Stimulated activated CD8-positive, alpha-beta memory T cell treated with anti-CD3 and anti-CD28 coated beads, Interleukin-4, amount 100 ng/mL, for 48 hours (primary cell): ENCODE measurements at regions not wholly inside any gene's neighbourhood (a gene's known extent, or its start where the extent isn't known, plus 50 kb on each side); places are given as distances from the start of the nearest gene placed in this dataset.
A peak's percentile ranks its signal among the peaks of the same experiment; 100 is the strongest.
"Not testable (repeated sequence)": the region's sequence is repeated elsewhere in the genome, so short reads cannot be mapped to it uniquely, and the experiment has no call there.

Experiments
- DNase-seq: peaks from one replicate; pipeline ENCODE4 v3.0.0-alpha.2; 2020

GRCh38 chr2:59282374-59283057 is 1041.4 kb upstream of the FANCL start:
- DNase-seq, result no peak

GRCh38 chr2:59277671-59278070 is 1036.5 kb upstream of the FANCL start:
- no peak for DNase-seq

- no peak for DNase-seq
Observed at GRCh38 chr2:59276917-59277316, 1035.8 kb upstream of the FANCL start.

- DNase-seq, result peak; percentile 33
Observed at GRCh38 chr2:59276033-59276432, 1034.9 kb upstream of the FANCL start.

- no peak for DNase-seq
Observed at GRCh38 chr2:59266453-59266852, 1025.3 kb upstream of the FANCL start.

GRCh38 chr2:59259913-59260312 is 1018.8 kb upstream of the FANCL start:
- no peak for DNase-seq

GRCh38 chr2:59256290-59256689 is 1015.2 kb upstream of the FANCL start:
- DNase-seq, result no peak

- no peak for DNase-seq
Observed at GRCh38 chr2:59254279-59254678, 1013.2 kb upstream of the FANCL start.

- no peak for DNase-seq
Observed at GRCh38 chr2:59250307-59250677, 1009.2 kb upstream of the FANCL start.

- DNase-seq, result no peak
Observed at GRCh38 chr2:59249441-59250306, 1008.5 kb upstream of the FANCL start.

- no peak for DNase-seq
Observed at GRCh38 chr2:59239146-59239545, 998.0 kb upstream of the FANCL start.

GRCh38 chr2:59237311-59237710 is 996.2 kb upstream of the FANCL start:
- DNase-seq, result no peak

- no peak for DNase-seq
Observed at GRCh38 chr2:59236723-59237122, 995.6 kb upstream of the FANCL start.

GRCh38 chr2:59233920-59234319 is 992.8 kb upstream of the FANCL start:
- no peak for DNase-seq

GRCh38 chr2:59233448-59233847 is 992.3 kb upstream of the FANCL start:
- DNase-seq, result no peak

- DNase-seq, result no peak
Observed at GRCh38 chr2:59232394-59233165, 991.5 kb upstream of the FANCL start.

- DNase-seq, result not testable (repeated sequence)
Observed at GRCh38 chr2:59226362-59226761, 985.2 kb upstream of the FANCL start.

GRCh38 chr2:59223742-59224141 is 982.6 kb upstream of the FANCL start:
- no peak for DNase-seq

GRCh38 chr2:59217360-59217759 is 976.2 kb upstream of the FANCL start:
- DNase-seq, result no peak

GRCh38 chr2:59206361-59206760 is 965.2 kb upstream of the FANCL start:
- DNase-seq, result no peak

- DNase-seq, result no peak
Observed at GRCh38 chr2:59204040-59204439, 962.9 kb upstream of the FANCL start.

GRCh38 chr2:59196491-59196890 is 955.4 kb upstream of the FANCL start:
- no peak for DNase-seq

GRCh38 chr2:59195851-59196250 is 954.7 kb upstream of the FANCL start:
- no peak for DNase-seq

GRCh38 chr2:59191781-59192180 is 950.7 kb upstream of the FANCL start:
- DNase-seq, result no peak
